HG03280 (cell line): ENCODE measurements at regions not wholly inside any gene's neighbourhood (a gene's known extent, or its start where the extent isn't known, plus 50 kb on each side); places are given as distances from the start of the nearest gene placed in this dataset.
"Not testable (repeated sequence)": the region's sequence is repeated elsewhere in the genome, so short reads cannot be mapped to it uniquely, and the experiment has no call there.

Experiments used
- ATAC-seq: cut with Tn5 transposase; IDR thresholded peaks from one replicate; pipeline ENCODE4 v1.9.1; 2021; ENCODE audit warnings: mild to moderate bottlenecking, moderate library complexity; ENCODE audit not compliant: unreplicated experiment

GRCh38 chr12:90619943-90620342 is 335.0 kb downstream of the CCER1 start:
- no peak for ATAC-seq

- ATAC-seq, result no peak
These were observed 336.4 kb downstream of the CCER1 start for GRCh38 chr12:90618586-90618985.

GRCh38 chr12:90611891-90612290 is 343.1 kb downstream of the CCER1 start:
- no peak for ATAC-seq

GRCh38 chr12:90611048-90611447 is 343.9 kb downstream of the CCER1 start:
- ATAC-seq, result no peak

- no peak for ATAC-seq
These were observed 361.2 kb downstream of the CCER1 start for GRCh38 chr12:90593596-90594295.

- ATAC-seq, result no peak
These were observed 365.0 kb downstream of the CCER1 start for GRCh38 chr12:90589956-90590355.

- ATAC-seq, result no peak
These were observed 369.2 kb downstream of the CCER1 start for GRCh38 chr12:90585640-90586304.

GRCh38 chr12:90576707-90577106 is 378.3 kb downstream of the CCER1 start:
- ATAC-seq, result no peak

- no peak for ATAC-seq
These were observed 379.0 kb downstream of the CCER1 start for GRCh38 chr12:90575995-90576394.

- no peak for ATAC-seq
These were observed 380.3 kb downstream of the CCER1 start for GRCh38 chr12:90574676-90575075.

GRCh38 chr12:90572778-90573177 is 382.2 kb downstream of the CCER1 start:
- ATAC-seq, result no peak

GRCh38 chr12:90569685-90570084 is 385.3 kb downstream of the CCER1 start:
- ATAC-seq, result no peak

GRCh38 chr12:90562671-90563070 is 392.3 kb downstream of the CCER1 start:
- no peak for ATAC-seq

GRCh38 chr12:90548595-90548994 is 406.4 kb downstream of the CCER1 start:
- no peak for ATAC-seq

GRCh38 chr12:90546511-90546910 is 408.5 kb downstream of the CCER1 start:
- no peak for ATAC-seq

GRCh38 chr12:90543841-90544240 is 411.1 kb downstream of the CCER1 start:
- no peak for ATAC-seq

- ATAC-seq, result no peak
These were observed 411.6 kb downstream of the CCER1 start for GRCh38 chr12:90543374-90543773.

- not testable (repeated sequence) for ATAC-seq
These were observed 412.1 kb downstream of the CCER1 start for GRCh38 chr12:90542852-90543251.

- not testable (repeated sequence) for ATAC-seq
These were observed 421.1 kb downstream of the CCER1 start for GRCh38 chr12:90533828-90534227.

GRCh38 chr12:90520002-90520734 is 434.8 kb downstream of the CCER1 start:
- ATAC-seq, result no peak

- ATAC-seq, result no peak
These were observed 435.7 kb downstream of the CCER1 start for GRCh38 chr12:90519285-90519684.
